Keratinocyte (primary cell): ENCODE measurements at regions not wholly inside any gene's neighbourhood (a gene's known extent, or its start where the extent isn't known, plus 50 kb on each side); places are given as distances from the start of the nearest gene placed in this dataset.

Experiments
- EZH2 ChIP-seq: IDR thresholded peaks from one replicate; pipeline ENCODE4 v1.6.1; 2012; ENCODE audit warnings: inconsistent platforms, mild to moderate bottlenecking, low read length, moderate library complexity
- TF ChIP-seq, protein P1 (sequence below), 3 experiments: IDR thresholded peaks in 1 of 3; conservative IDR thresholded peaks in 1 of 3; optimal IDR thresholded peaks in 1 of 3; 2 replicates in 2 of 3; 3 replicates in 1 of 3; pipeline versions ENCODE3 to v1.5.1; 2011; ENCODE audit warnings: low read length in 3 of 3, mild to moderate bottlenecking in 3 of 3, moderate library complexity in 2 of 3, control low read depth in 1 of 3, inconsistent platforms in 1 of 3; ENCODE audit not compliant: insufficient read depth in 2 of 3; ENCODE audit errors: extremely low read depth in 1 of 3

DNA sequence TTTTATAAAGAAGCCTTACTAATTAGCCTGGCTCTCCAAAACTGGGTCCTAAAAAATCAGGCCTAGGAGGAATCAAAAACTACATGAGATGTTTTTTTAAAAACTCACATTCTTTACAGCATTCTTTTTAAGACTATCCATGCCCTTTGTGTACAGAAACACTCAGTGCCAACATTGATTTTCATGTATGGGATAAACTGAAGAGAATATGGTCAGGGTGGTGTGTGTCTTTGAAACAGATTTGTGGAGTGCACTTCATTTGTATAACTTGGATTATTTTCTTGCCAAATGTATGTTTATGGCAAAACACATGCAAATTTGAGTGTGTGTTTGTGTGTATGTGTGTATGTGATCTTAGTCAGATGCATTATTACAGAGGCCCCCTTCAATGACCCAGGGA, 283.6 kb upstream of the ATP5MC3 start:
- TF ChIP-seq, protein P1, sequence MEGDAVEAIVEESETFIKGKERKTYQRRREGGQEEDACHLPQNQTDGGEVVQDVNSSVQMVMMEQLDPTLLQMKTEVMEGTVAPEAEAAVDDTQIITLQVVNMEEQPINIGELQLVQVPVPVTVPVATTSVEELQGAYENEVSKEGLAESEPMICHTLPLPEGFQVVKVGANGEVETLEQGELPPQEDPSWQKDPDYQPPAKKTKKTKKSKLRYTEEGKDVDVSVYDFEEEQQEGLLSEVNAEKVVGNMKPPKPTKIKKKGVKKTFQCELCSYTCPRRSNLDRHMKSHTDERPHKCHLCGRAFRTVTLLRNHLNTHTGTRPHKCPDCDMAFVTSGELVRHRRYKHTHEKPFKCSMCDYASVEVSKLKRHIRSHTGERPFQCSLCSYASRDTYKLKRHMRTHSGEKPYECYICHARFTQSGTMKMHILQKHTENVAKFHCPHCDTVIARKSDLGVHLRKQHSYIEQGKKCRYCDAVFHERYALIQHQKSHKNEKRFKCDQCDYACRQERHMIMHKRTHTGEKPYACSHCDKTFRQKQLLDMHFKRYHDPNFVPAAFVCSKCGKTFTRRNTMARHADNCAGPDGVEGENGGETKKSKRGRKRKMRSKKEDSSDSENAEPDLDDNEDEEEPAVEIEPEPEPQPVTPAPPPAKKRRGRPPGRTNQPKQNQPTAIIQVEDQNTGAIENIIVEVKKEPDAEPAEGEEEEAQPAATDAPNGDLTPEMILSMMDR (optimal IDR thresholded peaks at IDR 0.05 in 1 of 3, IDR thresholded peaks at IDR 0.05 in 1 of 3, conservative IDR thresholded peaks at IDR 0.05 in 1 of 3; ENCODE audit: extremely low read depth in 1 of 3, insufficient read depth in 2 of 3, low read length in 3 of 3), result no peak
- TF ChIP-seq EZH2, result no peak
